ENCODE measurements at regions not wholly inside any gene's neighbourhood (a gene's known extent, or its start where the extent isn't known, plus 50 kb on each side); places are given as distances from the start of the nearest gene placed in this dataset.

GRCh38 chr15:47577461-47577860 is 139.8 kb upstream of the SEMA6D start:
- Mint-ChIP-seq H3K27me3 (no peaks in the 10 kb centered on the region), H3K27ac (no peak overlapping the region), H3K4me1 (no peaks in the 10 kb centered on the region), H3K36me3 (ENCODE audit: low read depth) (no peaks in the 10 kb centered on the region), H3K4me3 (no peak overlapping the region)
- no peaks in the 10 kb centered on the region for H3K9me3 ChIP-seq (ENCODE audit: control insufficient read depth, low read length, poor library complexity, severe bottlenecking)
- ATAC-seq (no peak), DNase-seq (no peak)

- Mint-ChIP-seq H3K27ac (no peak overlapping the region), H3K27me3 (no peaks in the 10 kb centered on the region), H3K4me3 (no peak overlapping the region), H3K4me1 (no peaks in the 10 kb centered on the region), H3K36me3 (ENCODE audit: low read depth) (no peaks in the 10 kb centered on the region)
- H3K9me3 ChIP-seq (ENCODE audit: control insufficient read depth, low read length, poor library complexity, severe bottlenecking): no peaks in the 10 kb centered on the region
- no peak for DNase-seq
- no peak for ATAC-seq
These were observed 135.1 kb upstream of the SEMA6D start for GRCh38 chr15:47582233-47582632.

GRCh38 chr15:47584316-47584715 is 133.0 kb upstream of the SEMA6D start:
- H3K9me3 ChIP-seq (ENCODE audit: control insufficient read depth, low read length, poor library complexity, severe bottlenecking): no peaks in the 10 kb centered on the region
- DNase-seq (no peak), ATAC-seq (no peak)
- Mint-ChIP-seq H3K4me1 (no peaks in the 10 kb centered on the region), H3K36me3 (ENCODE audit: low read depth) (no peaks in the 10 kb centered on the region), H3K27me3 (no peaks in the 10 kb centered on the region), H3K27ac (no peak overlapping the region), H3K4me3 (no peak overlapping the region)

GRCh38 chr15:47586653-47587224 is 130.6 kb upstream of the SEMA6D start:
- H3K36me3 Mint-ChIP-seq (ENCODE audit: low read depth): no peaks in the 10 kb centered on the region
- ATAC-seq: no peak
- DNase-seq: no peak
- H3K9me3 ChIP-seq (ENCODE audit: control insufficient read depth, low read length, poor library complexity, severe bottlenecking): no peaks in the 10 kb centered on the region
- H3K27me3 Mint-ChIP-seq: no peaks in the 10 kb centered on the region
- H3K4me1 Mint-ChIP-seq: no peaks in the 10 kb centered on the region
- H3K27ac Mint-ChIP-seq: no peak overlapping the region
- no peak overlapping the region for H3K4me3 Mint-ChIP-seq

- ATAC-seq (no peak), DNase-seq (no peak)
- Mint-ChIP-seq H3K27me3 (no peaks in the 10 kb centered on the region), H3K4me3 (no peak overlapping the region), H3K4me1 (no peaks in the 10 kb centered on the region), H3K27ac (no peak overlapping the region), H3K36me3 (ENCODE audit: low read depth) (no peaks in the 10 kb centered on the region)
- H3K9me3 ChIP-seq (ENCODE audit: control insufficient read depth, low read length, poor library complexity, severe bottlenecking): no peaks in the 10 kb centered on the region
These were observed 129.1 kb upstream of the SEMA6D start for GRCh38 chr15:47587940-47588802.

GRCh38 chr15:47588958-47589357 is 128.3 kb upstream of the SEMA6D start:
- Mint-ChIP-seq H3K4me3 (no peak overlapping the region), H3K36me3 (ENCODE audit: low read depth) (no peaks in the 10 kb centered on the region), H3K27me3 (no peaks in the 10 kb centered on the region), H3K27ac (no peak overlapping the region), H3K4me1 (no peaks in the 10 kb centered on the region)
- no peak for ATAC-seq
- no peaks in the 10 kb centered on the region for H3K9me3 ChIP-seq (ENCODE audit: control insufficient read depth, low read length, poor library complexity, severe bottlenecking)
- no peak for DNase-seq

- no peaks in the 10 kb centered on the region for H3K36me3 Mint-ChIP-seq (ENCODE audit: low read depth)
- no peaks in the 10 kb centered on the region for H3K9me3 ChIP-seq (ENCODE audit: control insufficient read depth, low read length, poor library complexity, severe bottlenecking)
- H3K27ac Mint-ChIP-seq: no peak overlapping the region
- no peak overlapping the region for H3K4me3 Mint-ChIP-seq
- DNase-seq: no peak
- H3K27me3 Mint-ChIP-seq: no peaks in the 10 kb centered on the region
- H3K4me1 Mint-ChIP-seq: no peaks in the 10 kb centered on the region
- no peak for ATAC-seq
These were observed 118.3 kb upstream of the SEMA6D start for GRCh38 chr15:47598996-47599395.

GRCh38 chr15:47599806-47600205 is 117.5 kb upstream of the SEMA6D start:
- H3K4me3 Mint-ChIP-seq: no peak overlapping the region
- H3K9me3 ChIP-seq (ENCODE audit: control insufficient read depth, low read length, poor library complexity, severe bottlenecking): no peaks in the 10 kb centered on the region
- no peak overlapping the region for H3K27ac Mint-ChIP-seq
- ATAC-seq: no peak
- H3K27me3 Mint-ChIP-seq: no peaks in the 10 kb centered on the region
- no peaks in the 10 kb centered on the region for H3K4me1 Mint-ChIP-seq
- H3K36me3 Mint-ChIP-seq (ENCODE audit: low read depth): no peaks in the 10 kb centered on the region
- no peak for DNase-seq

- no peak overlapping the region for H3K27ac Mint-ChIP-seq
- H3K4me3 Mint-ChIP-seq: no peak overlapping the region
- no peaks in the 10 kb centered on the region for H3K4me1 Mint-ChIP-seq
- ATAC-seq (no peak), DNase-seq (no peak)
- H3K36me3 Mint-ChIP-seq (ENCODE audit: low read depth): no peaks in the 10 kb centered on the region
- H3K27me3 Mint-ChIP-seq: no peaks in the 10 kb centered on the region
- H3K9me3 ChIP-seq (ENCODE audit: control insufficient read depth, low read length, poor library complexity, severe bottlenecking): no peaks in the 10 kb centered on the region
These were observed 115.2 kb upstream of the SEMA6D start for GRCh38 chr15:47602121-47602520.

- no peak for DNase-seq
- Mint-ChIP-seq H3K27me3 (no peaks in the 10 kb centered on the region), H3K27ac (no peak overlapping the region), H3K4me1 (no peaks in the 10 kb centered on the region), H3K4me3 (no peak overlapping the region), H3K36me3 (ENCODE audit: low read depth) (no peaks in the 10 kb centered on the region)
- no peak for ATAC-seq
- H3K9me3 ChIP-seq (ENCODE audit: control insufficient read depth, low read length, poor library complexity, severe bottlenecking): no peaks in the 10 kb centered on the region
These were observed 114.3 kb upstream of the SEMA6D start for GRCh38 chr15:47603026-47603425.

GRCh38 chr15:47607695-47608094 is 109.6 kb upstream of the SEMA6D start:
- H3K4me1 Mint-ChIP-seq: no peaks in the 10 kb centered on the region
- no peaks in the 10 kb centered on the region for H3K9me3 ChIP-seq (ENCODE audit: control insufficient read depth, low read length, poor library complexity, severe bottlenecking)
- H3K4me3 Mint-ChIP-seq: no peak overlapping the region
- no peak overlapping the region for H3K27ac Mint-ChIP-seq
- no peaks in the 10 kb centered on the region for H3K27me3 Mint-ChIP-seq
- no peak for ATAC-seq
- no peak for DNase-seq
- no peaks in the 10 kb centered on the region for H3K36me3 Mint-ChIP-seq (ENCODE audit: low read depth)

GRCh38 chr15:47609693-47610092 is 107.6 kb upstream of the SEMA6D start:
- no peaks in the 10 kb centered on the region for H3K9me3 ChIP-seq (ENCODE audit: control insufficient read depth, low read length, poor library complexity, severe bottlenecking)
- Mint-ChIP-seq H3K4me3 (no peak overlapping the region), H3K4me1 (no peaks in the 10 kb centered on the region), H3K27ac (no peak overlapping the region), H3K36me3 (ENCODE audit: low read depth) (no peaks in the 10 kb centered on the region), H3K27me3 (no peaks in the 10 kb centered on the region)
- ATAC-seq (no peak), DNase-seq (no peak)

- H3K27me3 Mint-ChIP-seq: no peaks in the 10 kb centered on the region
- no peaks in the 10 kb centered on the region for H3K4me1 Mint-ChIP-seq
- no peaks in the 10 kb centered on the region for H3K9me3 ChIP-seq (ENCODE audit: control insufficient read depth, low read length, poor library complexity, severe bottlenecking)
- no peaks in the 10 kb centered on the region for H3K36me3 Mint-ChIP-seq (ENCODE audit: low read depth)
- no peak overlapping the region for H3K27ac Mint-ChIP-seq
- H3K4me3 Mint-ChIP-seq: no peak overlapping the region
- DNase-seq (no peak), ATAC-seq (no peak)
These were observed 106.6 kb upstream of the SEMA6D start for GRCh38 chr15:47610736-47611135.
